ENCODE measurements at regions not wholly inside any gene's neighbourhood (a gene's known extent, or its start where the extent isn't known, plus 50 kb on each side); places are given as distances from the start of the nearest gene placed in this dataset.

DNA sequence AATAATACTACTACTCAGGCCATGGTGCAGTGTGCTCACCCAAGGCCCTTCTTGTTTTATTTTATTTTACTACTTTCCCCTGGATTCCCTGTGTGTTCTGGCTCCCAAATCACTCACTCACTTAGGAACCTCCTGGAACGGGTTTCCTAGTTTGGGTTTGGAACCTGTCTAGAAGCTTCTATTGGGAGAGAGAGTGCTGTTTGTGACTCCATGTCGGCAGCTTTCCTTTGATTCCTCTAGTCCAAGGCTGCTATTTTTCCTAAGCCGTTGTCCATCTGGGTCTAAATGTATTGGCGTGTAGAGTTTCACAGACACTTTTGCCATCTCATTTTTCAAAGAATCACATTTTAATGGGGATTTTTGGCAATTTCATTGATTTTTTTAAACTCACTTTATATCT lies 70.8 kb downstream of the FOXA2 start:
- Mint-ChIP-seq H3K36me3 (ENCODE audit: low read depth) (no peaks in the 10 kb centered on the region), H3K27me3 (ENCODE audit: low read depth) (peaks cover 18% of the 10 kb centered on the region), H3K4me3 (ENCODE audit: unreplicated experiment) (no peak overlapping the region), H3K9me3 (ENCODE audit: low read depth) (no peaks in the 10 kb centered on the region), H3K4me1 (ENCODE audit: low read depth) (no peaks in the 10 kb centered on the region), H3K27ac (ENCODE audit: unreplicated experiment) (no peak overlapping the region)
- no peak for DNase-seq (ENCODE audit: low spot score)
- TF ChIP-seq, protein P1, sequence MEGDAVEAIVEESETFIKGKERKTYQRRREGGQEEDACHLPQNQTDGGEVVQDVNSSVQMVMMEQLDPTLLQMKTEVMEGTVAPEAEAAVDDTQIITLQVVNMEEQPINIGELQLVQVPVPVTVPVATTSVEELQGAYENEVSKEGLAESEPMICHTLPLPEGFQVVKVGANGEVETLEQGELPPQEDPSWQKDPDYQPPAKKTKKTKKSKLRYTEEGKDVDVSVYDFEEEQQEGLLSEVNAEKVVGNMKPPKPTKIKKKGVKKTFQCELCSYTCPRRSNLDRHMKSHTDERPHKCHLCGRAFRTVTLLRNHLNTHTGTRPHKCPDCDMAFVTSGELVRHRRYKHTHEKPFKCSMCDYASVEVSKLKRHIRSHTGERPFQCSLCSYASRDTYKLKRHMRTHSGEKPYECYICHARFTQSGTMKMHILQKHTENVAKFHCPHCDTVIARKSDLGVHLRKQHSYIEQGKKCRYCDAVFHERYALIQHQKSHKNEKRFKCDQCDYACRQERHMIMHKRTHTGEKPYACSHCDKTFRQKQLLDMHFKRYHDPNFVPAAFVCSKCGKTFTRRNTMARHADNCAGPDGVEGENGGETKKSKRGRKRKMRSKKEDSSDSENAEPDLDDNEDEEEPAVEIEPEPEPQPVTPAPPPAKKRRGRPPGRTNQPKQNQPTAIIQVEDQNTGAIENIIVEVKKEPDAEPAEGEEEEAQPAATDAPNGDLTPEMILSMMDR (IDR thresholded peaks at IDR 0.05): no peak

GRCh38 chr20:22512911-22513489 lies 71.4 kb downstream of the FOXA2 start:
- Mint-ChIP-seq H3K36me3 (ENCODE audit: low read depth) (no peaks in the 10 kb centered on the region), H3K4me3 (ENCODE audit: unreplicated experiment) (no peak overlapping the region), H3K27ac (ENCODE audit: unreplicated experiment) (no peak overlapping the region), H3K9me3 (ENCODE audit: low read depth) (no peaks in the 10 kb centered on the region), H3K4me1 (ENCODE audit: low read depth) (no peaks in the 10 kb centered on the region), H3K27me3 (ENCODE audit: low read depth) (peaks cover 19% of the 10 kb centered on the region)
- TF ChIP-seq, protein P1 (IDR thresholded peaks at IDR 0.05): no peak
- DNase-seq (ENCODE audit: low spot score): no peak

- DNase-seq (ENCODE audit: low spot score): no peak
- peaks cover 19% of the 10 kb centered on the region for H3K27me3 Mint-ChIP-seq (ENCODE audit: low read depth)
- no peak overlapping the region for H3K4me3 Mint-ChIP-seq (ENCODE audit: unreplicated experiment)
- H3K9me3 Mint-ChIP-seq (ENCODE audit: low read depth): no peaks in the 10 kb centered on the region
- no peak overlapping the region for H3K27ac Mint-ChIP-seq (ENCODE audit: unreplicated experiment)
- TF ChIP-seq, protein P1 (IDR thresholded peaks at IDR 0.05): no peak
- no peaks in the 10 kb centered on the region for H3K36me3 Mint-ChIP-seq (ENCODE audit: low read depth)
- no peaks in the 10 kb centered on the region for H3K4me1 Mint-ChIP-seq (ENCODE audit: low read depth)
Observed at GRCh38 chr20:22511943-22512910, 72.1 kb downstream of the FOXA2 start.

- no peaks in the 10 kb centered on the region for H3K36me3 Mint-ChIP-seq (ENCODE audit: low read depth)
- DNase-seq (ENCODE audit: low spot score): no peak
- no peaks in the 10 kb centered on the region for H3K9me3 Mint-ChIP-seq (ENCODE audit: low read depth)
- TF ChIP-seq, protein P1 (IDR thresholded peaks at IDR 0.05): no peak
- H3K27ac Mint-ChIP-seq (ENCODE audit: unreplicated experiment): no peak overlapping the region
- no peak overlapping the region for H3K4me3 Mint-ChIP-seq (ENCODE audit: unreplicated experiment)
- H3K4me1 Mint-ChIP-seq (ENCODE audit: low read depth): no peaks in the 10 kb centered on the region
- peaks cover 18% of the 10 kb centered on the region for H3K27me3 Mint-ChIP-seq (ENCODE audit: low read depth)
Observed at GRCh38 chr20:22509843-22510147, 74.6 kb downstream of the FOXA2 start.

- no peaks in the 10 kb centered on the region for H3K9me3 Mint-ChIP-seq (ENCODE audit: low read depth)
- H3K4me3 Mint-ChIP-seq (ENCODE audit: unreplicated experiment): no peak overlapping the region
- TF ChIP-seq, protein P1 (IDR thresholded peaks at IDR 0.05): no peak
- no peak overlapping the region for H3K27ac Mint-ChIP-seq (ENCODE audit: unreplicated experiment)
- no peaks in the 10 kb centered on the region for H3K36me3 Mint-ChIP-seq (ENCODE audit: low read depth)
- DNase-seq (ENCODE audit: low spot score): no peak
- H3K4me1 Mint-ChIP-seq (ENCODE audit: low read depth): no peaks in the 10 kb centered on the region
- H3K27me3 Mint-ChIP-seq (ENCODE audit: low read depth): peaks cover 18% of the 10 kb centered on the region
Observed at GRCh38 chr20:22509090-22509842, 75.1 kb downstream of the FOXA2 start.
